ENCODE measurements at regions not wholly inside any gene's neighbourhood (a gene's known extent, or its start where the extent isn't known, plus 50 kb on each side); places are given as distances from the start of the nearest gene placed in this dataset.

- no peak for DNase-seq
- intact Hi-C loops (cut with DNase I; ENCODE audit: low total_unique reads) = no loop called here
- WGBS, 2 donors = 81 to 82% methylated on average over 7 of the region's 7 CpGs
- no peaks in the 10 kb centered on the region for H3K4me1 ChIP-seq
- no peak overlapping the region for H3K27ac ChIP-seq
- no peaks in the 10 kb centered on the region for H3K9me3 ChIP-seq
- H3K4me3 ChIP-seq = no peak overlapping the region
- no peaks in the 10 kb centered on the region for H3K36me3 ChIP-seq (ENCODE audit: low read depth, missing control alignments)
- no peak for TF ChIP-seq CTCF (IDR thresholded peaks at IDR 0.05)
- TF ChIP-seq POLR2A (IDR thresholded peaks at IDR 0.05) = no peak
- no peaks in the 10 kb centered on the region for H3K27me3 ChIP-seq
These were observed 476.2 kb upstream of the TSHZ3 start for GRCh38 chr19:31825134-31826094.

GRCh38 chr19:31826325-31826724 is 477.1 kb upstream of the TSHZ3 start:
- no peaks in the 10 kb centered on the region for H3K27me3 ChIP-seq
- DNase-seq = no peak
- intact Hi-C loops (cut with DNase I; ENCODE audit: low total_unique reads) = no loop called here
- no peak for TF ChIP-seq CTCF (IDR thresholded peaks at IDR 0.05)
- no peak for TF ChIP-seq POLR2A (IDR thresholded peaks at IDR 0.05)
- no peaks in the 10 kb centered on the region for H3K9me3 ChIP-seq
- H3K4me3 ChIP-seq = no peak overlapping the region
- 93 to 94% methylated on average over 4 of the region's 4 CpGs for WGBS, 2 donors
- no peak overlapping the region for H3K27ac ChIP-seq
- H3K4me1 ChIP-seq = no peaks in the 10 kb centered on the region
- H3K36me3 ChIP-seq (ENCODE audit: low read depth, missing control alignments) = no peaks in the 10 kb centered on the region

GRCh38 chr19:31831421-31832175 is 482.4 kb upstream of the TSHZ3 start:
- no peaks in the 10 kb centered on the region for H3K4me1 ChIP-seq
- 84 to 91% methylated on average over 8 of the region's 8 CpGs for WGBS, 2 donors
- H3K36me3 ChIP-seq (ENCODE audit: low read depth, missing control alignments) = no peaks in the 10 kb centered on the region
- H3K9me3 ChIP-seq = no peaks in the 10 kb centered on the region
- intact Hi-C loops (cut with DNase I; ENCODE audit: low total_unique reads) = no loop called here
- no peaks in the 10 kb centered on the region for H3K27me3 ChIP-seq
- no peak overlapping the region for H3K4me3 ChIP-seq
- no peak overlapping the region for H3K27ac ChIP-seq
- TF ChIP-seq CTCF (IDR thresholded peaks at IDR 0.05) (no peak), POLR2A (IDR thresholded peaks at IDR 0.05) (no peak)
- DNase-seq = no peak

- 86 to 87% methylated on average over 5 of the region's 5 CpGs for WGBS, 2 donors
- no peaks in the 10 kb centered on the region for H3K4me1 ChIP-seq
- TF ChIP-seq POLR2A (IDR thresholded peaks at IDR 0.05) (no peak), CTCF (IDR thresholded peaks at IDR 0.05) (no peak)
- no peak for DNase-seq
- H3K27me3 ChIP-seq = no peaks in the 10 kb centered on the region
- H3K36me3 ChIP-seq (ENCODE audit: low read depth, missing control alignments) = no peaks in the 10 kb centered on the region
- no peak overlapping the region for H3K27ac ChIP-seq
- intact Hi-C loops (cut with DNase I; ENCODE audit: low total_unique reads) = no loop called here
- H3K9me3 ChIP-seq = no peaks in the 10 kb centered on the region
- no peak overlapping the region for H3K4me3 ChIP-seq
These were observed 482.9 kb upstream of the TSHZ3 start for GRCh38 chr19:31832176-31832548.
